Fibroblast of pulmonary artery (primary cell): ENCODE measurements at regions not wholly inside any gene's neighbourhood (a gene's known extent, or its start where the extent isn't known, plus 50 kb on each side); places are given as distances from the start of the nearest gene placed in this dataset.

Source experiments
- DNase-seq: peaks from one replicate; pipeline ENCODE4 v3.0.0-alpha.2; 2010; ENCODE audit warnings: low read depth
- H3K4me3 ChIP-seq: replicated peaks from 2 replicates; pipeline ENCODE4 v1.5.1; 2011; ENCODE audit warnings: low read depth, mild to moderate bottlenecking, control low read depth, low read length, moderate library complexity
- TF ChIP-seq, protein P1 (sequence below): IDR thresholded peaks from 2 replicates; pipeline ENCODE4 v1.5.1; 2011; ENCODE audit warnings: mild to moderate bottlenecking, control low read depth, low read length, inconsistent platforms; ENCODE audit errors: missing control alignments

- H3K4me3 ChIP-seq: no peak overlapping the region
- TF ChIP-seq, protein P1, sequence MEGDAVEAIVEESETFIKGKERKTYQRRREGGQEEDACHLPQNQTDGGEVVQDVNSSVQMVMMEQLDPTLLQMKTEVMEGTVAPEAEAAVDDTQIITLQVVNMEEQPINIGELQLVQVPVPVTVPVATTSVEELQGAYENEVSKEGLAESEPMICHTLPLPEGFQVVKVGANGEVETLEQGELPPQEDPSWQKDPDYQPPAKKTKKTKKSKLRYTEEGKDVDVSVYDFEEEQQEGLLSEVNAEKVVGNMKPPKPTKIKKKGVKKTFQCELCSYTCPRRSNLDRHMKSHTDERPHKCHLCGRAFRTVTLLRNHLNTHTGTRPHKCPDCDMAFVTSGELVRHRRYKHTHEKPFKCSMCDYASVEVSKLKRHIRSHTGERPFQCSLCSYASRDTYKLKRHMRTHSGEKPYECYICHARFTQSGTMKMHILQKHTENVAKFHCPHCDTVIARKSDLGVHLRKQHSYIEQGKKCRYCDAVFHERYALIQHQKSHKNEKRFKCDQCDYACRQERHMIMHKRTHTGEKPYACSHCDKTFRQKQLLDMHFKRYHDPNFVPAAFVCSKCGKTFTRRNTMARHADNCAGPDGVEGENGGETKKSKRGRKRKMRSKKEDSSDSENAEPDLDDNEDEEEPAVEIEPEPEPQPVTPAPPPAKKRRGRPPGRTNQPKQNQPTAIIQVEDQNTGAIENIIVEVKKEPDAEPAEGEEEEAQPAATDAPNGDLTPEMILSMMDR: no peak
- DNase-seq: no peak
Measured at GRCh38 chr5:2219149-2219776, 336.5 kb upstream of the IRX4 start.

DNA sequence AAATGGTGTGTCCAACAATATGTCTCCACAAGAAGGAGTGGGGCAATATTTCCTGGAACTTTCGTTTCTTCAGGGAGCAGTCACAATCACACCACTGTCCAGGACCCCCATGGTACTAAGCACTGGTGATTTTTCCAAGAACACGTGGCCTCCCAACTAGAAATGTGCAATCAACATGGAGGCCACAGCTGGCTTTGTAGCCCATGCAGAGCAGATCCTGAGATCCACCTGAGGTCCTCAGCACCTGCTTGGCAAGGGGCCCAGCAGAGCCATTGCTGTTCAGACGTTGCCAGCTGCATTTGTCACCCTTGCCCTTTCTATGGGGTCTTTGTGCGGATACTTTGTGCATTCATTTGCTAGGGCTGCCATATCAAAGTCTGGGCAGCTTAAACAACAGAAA lies 334.5 kb upstream of the IRX4 start:
- H3K4me3 ChIP-seq: no peak overlapping the region
- no peak for DNase-seq
- TF ChIP-seq, protein P1: no peak

GRCh38 chr5:2214910-2215590 lies 332.3 kb upstream of the IRX4 start:
- H3K4me3 ChIP-seq: no peak overlapping the region
- TF ChIP-seq, protein P1: no peak
- no peak for DNase-seq

GRCh38 chr5:2213121-2213730 lies 330.5 kb upstream of the IRX4 start:
- no peak overlapping the region for H3K4me3 ChIP-seq
- TF ChIP-seq, protein P1: no peak
- DNase-seq: no peak

DNA sequence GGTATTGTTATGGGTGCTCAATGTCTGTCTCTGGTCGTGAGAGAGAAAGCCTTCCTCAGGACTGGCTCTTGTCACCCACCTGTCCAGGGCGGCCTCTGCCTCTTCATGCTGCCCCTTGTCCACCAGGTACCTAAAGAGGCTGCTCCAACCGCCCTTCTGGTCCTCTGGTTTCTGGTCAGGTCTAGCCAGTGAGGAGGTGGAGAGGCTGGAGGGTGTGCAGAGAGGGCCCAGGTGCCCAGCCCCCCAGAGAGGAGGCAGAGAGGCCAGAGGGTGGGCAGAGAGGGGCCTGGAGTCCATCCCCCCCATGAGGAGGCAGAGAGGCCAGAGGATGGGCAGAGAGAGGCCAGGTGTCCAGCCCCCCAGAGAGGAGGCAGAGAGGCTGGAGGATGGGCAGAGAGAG lies 329.8 kb upstream of the IRX4 start:
- no peak overlapping the region for H3K4me3 ChIP-seq
- TF ChIP-seq, protein P1: no peak
- no peak for DNase-seq

DNA sequence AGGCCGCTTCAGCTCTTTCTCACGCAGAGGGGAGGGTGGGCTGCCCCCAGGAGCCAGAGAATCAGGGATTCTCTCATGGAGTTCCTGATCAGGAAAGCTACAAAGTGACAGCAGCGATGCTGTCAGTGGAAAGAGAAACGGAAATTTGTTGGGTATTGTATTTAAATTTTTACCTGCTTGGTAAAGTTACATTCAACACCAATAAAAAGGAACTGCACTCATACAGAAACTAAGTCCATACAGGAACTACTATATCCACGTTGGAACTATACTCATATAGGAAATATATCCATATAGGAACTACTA lies 325.5 kb upstream of the IRX4 start:
- H3K4me3 ChIP-seq: no peak overlapping the region
- TF ChIP-seq, protein P1: no peak
- DNase-seq: no peak
